ENCODE measurements at regions not wholly inside any gene's neighbourhood (a gene's known extent, or its start where the extent isn't known, plus 50 kb on each side); places are given as distances from the start of the nearest gene placed in this dataset.

DNA sequence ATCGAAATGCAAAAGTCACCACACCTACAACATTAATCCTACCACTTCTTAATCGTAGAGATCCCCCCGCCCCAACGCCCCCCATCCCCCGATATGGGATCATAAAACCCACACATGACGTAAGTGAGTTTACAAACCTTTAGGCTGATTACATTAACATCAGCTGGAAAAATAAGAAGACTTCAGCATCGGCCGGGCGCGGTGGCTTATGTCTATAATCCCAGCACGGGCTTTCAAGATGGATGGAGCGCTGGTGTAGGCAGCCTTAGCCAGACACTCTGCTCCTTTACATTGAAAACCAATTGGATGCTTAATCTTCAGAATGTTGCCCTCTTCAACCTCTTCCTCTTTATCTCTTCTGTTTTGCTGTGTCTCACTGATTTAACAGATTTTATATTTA is 1376.0 kb downstream of the MAT2B start:
- Mint-ChIP-seq H3K36me3 (ENCODE audit: insufficient read depth) (no peaks in the 10 kb centered on the region), H3K4me1 (ENCODE audit: low read depth in 2 of 2) (no peaks in the 10 kb centered on the region), H3K9me3 (peaks cover 2 to 6% of the 10 kb centered on the region in 2 donors), H3K27me3 (no peaks in the 10 kb centered on the region), H3K27ac (no peak overlapping the region), H3K4me3 (no peak overlapping the region)
- no peak for DNase-seq
- ATAC-seq (replicated peaks), result no peak

DNA sequence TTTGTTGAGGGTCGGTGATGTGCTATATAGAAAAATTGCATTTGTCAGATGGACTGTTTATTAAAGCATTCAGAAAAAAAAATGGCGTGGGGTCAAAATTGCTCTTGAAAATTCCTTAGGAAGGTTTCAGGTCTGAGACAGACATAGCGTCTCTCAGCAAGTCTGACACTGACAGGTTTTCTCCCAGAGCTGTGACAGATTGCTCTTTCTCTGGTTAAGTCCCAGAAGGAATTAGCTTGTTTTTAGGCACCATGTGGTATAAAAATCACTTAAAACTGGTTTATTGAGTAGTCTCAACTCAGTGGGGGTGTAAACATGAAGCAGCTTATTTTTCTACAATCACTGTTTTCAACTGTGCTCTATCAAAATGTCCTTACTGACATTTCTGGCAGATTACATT is 1379.8 kb downstream of the MAT2B start:
- DNase-seq, result no peak
- Mint-ChIP-seq H3K9me3 (peaks cover 2 to 8% of the 10 kb centered on the region in 2 donors), H3K27me3 (no peaks in the 10 kb centered on the region), H3K4me3 (no peak overlapping the region), H3K36me3 (ENCODE audit: insufficient read depth) (peaks cover 3% of the 10 kb centered on the region), H3K4me1 (ENCODE audit: low read depth in 2 of 2) (no peaks in the 10 kb centered on the region), H3K27ac (no peak overlapping the region)
- ATAC-seq (replicated peaks), result no peak

DNA sequence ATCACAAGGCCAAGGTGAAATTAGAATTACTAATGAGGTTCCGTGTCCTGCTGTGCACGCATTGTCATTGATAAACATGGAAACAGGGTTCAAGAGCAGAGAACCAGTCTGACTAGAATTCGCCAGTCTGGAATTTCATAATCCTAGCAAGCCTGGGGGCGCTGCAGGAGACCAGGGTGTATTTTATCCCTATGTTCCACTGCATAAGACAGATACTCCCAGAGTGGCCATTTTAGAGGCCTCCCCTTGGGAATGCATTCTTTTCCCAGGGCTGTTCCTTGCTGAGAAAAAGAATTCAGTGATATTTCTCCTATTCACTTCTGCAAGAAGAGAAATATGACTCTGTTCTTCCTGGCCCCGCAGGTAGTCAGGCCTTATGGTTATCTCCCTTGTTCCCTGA is 1387.7 kb downstream of the MAT2B start:
- Mint-ChIP-seq H3K36me3 (ENCODE audit: insufficient read depth) (no peaks in the 10 kb centered on the region), H3K4me3 (no peak overlapping the region), H3K27ac (no peak overlapping the region), H3K4me1 (ENCODE audit: low read depth in 2 of 2) (no peaks in the 10 kb centered on the region), H3K27me3 (no peaks in the 10 kb centered on the region), H3K9me3 (peaks cover 0 to 5% of the 10 kb centered on the region in 2 donors)
- ATAC-seq (replicated peaks), result no peak
- DNase-seq, result no peak

DNA sequence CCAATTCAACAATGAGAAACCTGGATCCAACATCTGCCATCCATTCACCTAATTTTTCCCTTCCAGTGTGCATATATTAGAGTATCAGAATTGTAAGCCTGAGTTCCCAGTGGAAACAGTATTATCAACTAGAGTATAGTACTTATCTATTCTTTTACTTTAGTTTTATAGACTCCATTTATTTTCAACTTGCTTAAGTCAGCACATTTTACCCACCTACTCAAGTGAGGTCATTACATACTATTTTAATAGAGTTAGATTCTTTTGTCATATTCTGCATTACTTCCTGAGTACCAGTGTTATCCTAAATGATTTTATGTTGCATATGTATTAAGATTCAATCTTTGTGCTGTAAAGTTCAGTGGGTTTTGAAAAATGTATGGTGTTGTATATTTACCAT is 1393.3 kb downstream of the MAT2B start:
- H3K4me1 Mint-ChIP-seq (ENCODE audit: low read depth in 2 of 2), result no peaks in the 10 kb centered on the region
- H3K27ac Mint-ChIP-seq, result no peak overlapping the region
- no peaks in the 10 kb centered on the region for H3K27me3 Mint-ChIP-seq
- DNase-seq, result no peak
- no peaks in the 10 kb centered on the region for H3K36me3 Mint-ChIP-seq (ENCODE audit: insufficient read depth)
- no peak overlapping the region for H3K4me3 Mint-ChIP-seq
- no peak for ATAC-seq (replicated peaks)
- H3K9me3 Mint-ChIP-seq, result peaks cover 5 to 7% of the 10 kb centered on the region in 2 donors

DNA sequence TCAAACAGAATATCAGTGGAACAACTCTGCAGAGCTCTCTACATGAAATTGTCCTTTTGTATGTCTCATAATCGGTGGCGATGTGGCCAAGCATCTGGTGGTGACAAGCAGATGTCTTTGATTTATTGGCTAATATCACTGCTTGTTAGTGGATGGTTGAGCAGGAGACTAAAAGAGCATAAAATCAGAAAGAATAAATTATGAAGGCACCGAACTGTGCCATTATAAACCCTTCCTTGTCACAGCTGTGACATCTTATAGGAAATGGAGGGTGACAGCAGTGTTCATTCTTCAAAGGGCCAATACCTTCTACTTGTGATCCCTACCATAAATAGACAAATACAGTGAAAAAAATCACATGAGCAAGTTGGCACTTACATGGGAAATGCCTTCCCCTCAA is 1404.3 kb downstream of the MAT2B start:
- no peaks in the 10 kb centered on the region for H3K4me1 Mint-ChIP-seq (ENCODE audit: low read depth in 2 of 2)
- no peaks in the 10 kb centered on the region for H3K27me3 Mint-ChIP-seq
- H3K36me3 Mint-ChIP-seq (ENCODE audit: insufficient read depth), result no peaks in the 10 kb centered on the region
- H3K9me3 Mint-ChIP-seq, result peaks cover 0 to 12% of the 10 kb centered on the region in 2 donors
- no peak overlapping the region for H3K4me3 Mint-ChIP-seq
- DNase-seq (no peak), ATAC-seq (replicated peaks) (no peak)
- H3K27ac Mint-ChIP-seq, result no peak overlapping the region

DNA sequence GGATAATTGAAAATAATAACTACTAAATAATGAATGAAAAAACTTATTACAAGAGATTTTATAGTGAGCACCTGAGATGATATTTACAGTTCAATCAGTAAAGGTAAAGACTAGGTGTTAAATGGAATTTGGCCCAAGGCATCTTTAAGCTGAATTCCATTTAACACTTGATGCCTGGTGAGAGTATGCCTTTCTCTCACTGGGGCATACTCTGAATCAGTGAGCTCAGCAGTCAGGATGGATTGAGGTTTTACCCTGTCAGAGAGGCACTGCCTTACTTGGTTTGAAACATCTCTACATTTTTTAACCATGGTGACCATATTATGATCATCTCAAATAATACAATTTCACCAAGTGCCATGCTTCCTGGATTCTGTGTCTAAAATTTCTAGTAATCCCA is 1416.3 kb downstream of the MAT2B start:
- DNase-seq, result no peak

DNA sequence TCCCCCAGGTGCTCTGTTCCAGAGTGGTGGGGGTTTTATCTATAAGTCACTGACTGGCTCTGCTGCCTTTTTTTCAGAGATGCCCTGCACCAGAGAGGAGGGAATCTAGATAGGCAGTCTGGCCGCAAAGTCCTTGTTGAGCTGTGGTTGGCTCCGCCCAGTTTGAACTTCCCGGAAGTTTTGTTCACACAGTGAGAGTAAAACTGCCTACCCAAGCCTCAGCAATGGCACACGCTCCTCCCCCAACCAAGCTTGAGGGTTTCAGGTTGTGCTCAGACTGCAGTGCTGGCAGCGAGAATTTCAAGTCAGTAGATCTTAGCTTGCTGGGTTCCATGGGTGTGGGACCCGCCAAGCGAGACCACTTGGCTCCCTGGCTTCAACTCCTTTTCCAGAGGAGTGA is 1428.6 kb downstream of the MAT2B start:
- Mint-ChIP-seq H3K9me3 (peaks cover 15 to 34% of the 10 kb centered on the region in 2 donors), H3K27ac (no peak overlapping the region), H3K4me1 (ENCODE audit: low read depth in 2 of 2) (no peaks in the 10 kb centered on the region), H3K4me3 (no peak overlapping the region), H3K36me3 (ENCODE audit: insufficient read depth) (no peaks in the 10 kb centered on the region), H3K27me3 (no peaks in the 10 kb centered on the region)
- ATAC-seq (replicated peaks) (no peak), DNase-seq (no peak)

More for the DNA sequence above, 1416.3 kb downstream of the MAT2B start:
- Mint-ChIP-seq H3K4me3 (no peak overlapping the region), H3K36me3 (ENCODE audit: insufficient read depth) (no peaks in the 10 kb centered on the region), H3K27me3 (no peaks in the 10 kb centered on the region), H3K9me3 (peaks cover 6 to 13% of the 10 kb centered on the region in 2 donors), H3K27ac (no peak overlapping the region), H3K4me1 (ENCODE audit: low read depth in 2 of 2) (no peaks in the 10 kb centered on the region)
- no peak for ATAC-seq (replicated peaks)

DNA sequence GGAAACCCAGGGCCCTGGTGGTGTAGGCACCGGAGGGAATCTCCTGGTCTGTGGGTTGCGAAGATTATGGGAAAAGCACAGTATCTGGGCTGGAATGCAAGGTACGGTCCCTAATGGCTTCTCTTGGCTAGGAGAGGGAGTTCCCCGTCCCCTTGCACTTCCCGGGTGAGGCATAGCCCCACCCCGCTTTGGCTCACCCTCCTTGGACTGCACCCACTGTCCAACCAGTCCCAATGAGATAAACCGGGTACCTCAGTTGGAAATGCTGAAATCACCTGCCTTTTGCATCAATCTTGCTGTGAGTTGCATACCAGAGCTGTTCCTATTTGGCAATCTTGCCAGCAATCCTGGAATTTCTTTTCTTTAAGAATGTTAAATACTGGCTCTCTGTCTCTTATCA is 1429.1 kb downstream of the MAT2B start:
- Mint-ChIP-seq H3K36me3 (ENCODE audit: insufficient read depth) (no peaks in the 10 kb centered on the region), H3K27me3 (no peaks in the 10 kb centered on the region), H3K4me3 (no peak overlapping the region), H3K9me3 (peaks cover 15 to 34% of the 10 kb centered on the region in 2 donors), H3K27ac (no peak overlapping the region), H3K4me1 (ENCODE audit: low read depth in 2 of 2) (no peaks in the 10 kb centered on the region)
- ATAC-seq (replicated peaks), result no peak
- DNase-seq, result no peak

DNA sequence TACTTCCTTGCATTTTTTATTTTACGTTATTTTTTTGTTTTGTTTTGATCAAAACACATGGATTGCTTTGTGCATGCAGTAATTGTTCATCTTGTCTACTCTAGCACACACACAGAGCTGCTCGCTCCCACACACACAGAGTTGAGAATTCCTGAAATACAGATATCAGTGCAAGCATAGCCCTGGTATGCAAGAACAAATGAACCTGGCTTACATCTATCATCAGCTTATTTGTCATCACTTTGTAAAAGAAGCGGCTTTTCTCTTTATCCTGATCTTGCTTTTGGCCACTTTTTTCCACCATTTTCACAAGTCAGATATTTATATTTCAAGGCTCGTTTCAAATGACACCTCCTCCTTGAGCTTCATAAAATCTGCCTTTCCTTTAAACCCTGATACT is 1435.7 kb downstream of the MAT2B start:
- Mint-ChIP-seq H3K27me3 (no peaks in the 10 kb centered on the region), H3K9me3 (peaks cover 7 to 17% of the 10 kb centered on the region in 2 donors), H3K36me3 (ENCODE audit: insufficient read depth) (no peaks in the 10 kb centered on the region), H3K4me1 (ENCODE audit: low read depth in 2 of 2) (no peaks in the 10 kb centered on the region), H3K4me3 (no peak overlapping the region), H3K27ac (no peak overlapping the region)
- no peak for DNase-seq
- ATAC-seq (replicated peaks), result no peak

DNA sequence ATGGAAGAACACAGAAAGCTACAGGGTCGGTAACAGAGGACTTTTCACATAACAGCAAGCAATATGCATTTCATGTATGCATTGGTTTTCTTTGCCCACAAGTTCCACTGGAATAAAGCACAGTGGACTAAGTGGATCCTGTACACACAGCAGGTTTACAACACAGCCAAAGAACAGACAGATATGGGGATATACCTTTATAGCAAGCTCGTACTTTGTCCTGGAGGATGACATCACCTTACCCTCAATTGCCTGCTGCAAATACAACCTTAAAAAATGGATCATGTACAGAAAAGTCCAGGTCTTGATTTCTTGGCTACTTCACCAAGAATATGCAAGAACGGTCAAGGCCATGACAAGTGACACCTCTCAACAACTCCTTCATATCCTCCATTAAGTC is 1445.5 kb downstream of the MAT2B start:
- no peaks in the 10 kb centered on the region for H3K27me3 Mint-ChIP-seq
- H3K36me3 Mint-ChIP-seq (ENCODE audit: insufficient read depth), result no peaks in the 10 kb centered on the region
- H3K27ac Mint-ChIP-seq, result no peak overlapping the region
- no peak for DNase-seq
- peaks cover 7 to 15% of the 10 kb centered on the region in 2 donors for H3K9me3 Mint-ChIP-seq
- no peaks in the 10 kb centered on the region for H3K4me1 Mint-ChIP-seq (ENCODE audit: low read depth in 2 of 2)
- no peak overlapping the region for H3K4me3 Mint-ChIP-seq
- ATAC-seq (replicated peaks), result no peak

DNA sequence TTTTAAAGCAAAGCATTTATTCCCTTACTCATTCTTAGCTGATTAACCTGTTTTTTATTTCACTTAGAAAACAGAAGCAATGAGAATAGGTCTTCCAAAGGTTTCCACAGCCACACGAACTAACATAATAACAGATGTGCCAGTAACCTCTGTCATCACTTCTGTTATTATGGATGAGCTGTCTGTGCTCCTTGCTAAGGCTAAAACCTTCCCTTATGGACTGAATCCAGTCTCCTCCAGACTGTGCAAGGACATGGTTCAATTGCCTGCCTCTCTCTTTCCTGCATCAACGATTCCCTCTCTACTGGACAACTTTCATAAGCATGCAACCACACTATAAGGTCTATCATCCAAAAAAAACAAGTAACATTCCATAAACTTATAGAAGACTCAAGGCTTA is 1446.2 kb downstream of the MAT2B start:
- Mint-ChIP-seq H3K9me3 (peaks cover 7 to 15% of the 10 kb centered on the region in 2 donors), H3K36me3 (ENCODE audit: insufficient read depth) (no peaks in the 10 kb centered on the region), H3K4me3 (no peak overlapping the region), H3K4me1 (ENCODE audit: low read depth in 2 of 2) (no peaks in the 10 kb centered on the region), H3K27ac (no peak overlapping the region), H3K27me3 (no peaks in the 10 kb centered on the region)
- DNase-seq (no peak), ATAC-seq (replicated peaks) (no peak)

DNA sequence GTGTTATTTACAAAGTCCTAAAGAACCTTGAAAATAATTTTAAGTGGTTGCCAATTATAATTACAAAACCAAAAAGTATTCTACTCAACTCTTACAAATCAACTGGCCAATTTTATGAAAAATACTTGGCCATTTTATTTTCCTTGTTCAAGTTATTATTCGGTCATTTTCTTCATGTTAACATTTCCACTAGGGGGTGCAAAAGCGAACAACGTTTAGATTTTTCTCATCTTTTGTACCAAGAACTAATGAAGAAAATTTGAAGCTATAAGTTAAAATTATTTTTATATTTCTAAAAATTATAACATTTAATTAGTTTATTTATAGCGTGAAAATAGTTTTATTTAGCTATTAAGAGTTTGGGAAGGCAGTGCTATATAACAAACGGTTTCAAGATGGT is 1453.3 kb downstream of the MAT2B start:
- H3K4me1 Mint-ChIP-seq (ENCODE audit: low read depth in 2 of 2), result no peaks in the 10 kb centered on the region
- H3K4me3 Mint-ChIP-seq, result no peak overlapping the region
- no peak overlapping the region for H3K27ac Mint-ChIP-seq
- no peak for DNase-seq
- no peaks in the 10 kb centered on the region for H3K27me3 Mint-ChIP-seq
- H3K9me3 Mint-ChIP-seq, result peaks cover 9 to 22% of the 10 kb centered on the region in 2 donors
- ATAC-seq (replicated peaks), result no peak
- H3K36me3 Mint-ChIP-seq (ENCODE audit: insufficient read depth), result no peaks in the 10 kb centered on the region

DNA sequence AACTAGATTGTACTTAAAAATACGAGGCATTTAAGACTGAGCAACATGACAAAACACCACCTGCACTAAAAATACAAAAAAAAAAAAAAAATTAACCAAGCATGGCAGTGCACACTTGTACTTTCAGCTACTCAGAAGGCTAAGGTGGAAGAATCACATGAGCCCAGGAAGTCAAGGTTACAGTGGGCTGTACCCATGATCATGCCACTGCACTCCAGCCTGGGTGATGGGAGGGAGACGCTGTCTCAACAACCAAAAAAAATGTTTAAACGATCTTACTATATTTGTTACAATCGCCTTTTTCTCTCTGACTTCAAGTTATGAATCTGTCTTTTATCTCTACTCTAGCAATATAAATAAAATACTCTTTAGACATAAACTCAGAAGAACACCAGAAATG is 1454.3 kb downstream of the MAT2B start:
- no peak for ATAC-seq (replicated peaks)
- H3K9me3 Mint-ChIP-seq, result peaks cover 3 to 11% of the 10 kb centered on the region in 2 donors
- H3K27ac Mint-ChIP-seq, result no peak overlapping the region
- H3K4me1 Mint-ChIP-seq (ENCODE audit: low read depth in 2 of 2), result no peaks in the 10 kb centered on the region
- no peaks in the 10 kb centered on the region for H3K36me3 Mint-ChIP-seq (ENCODE audit: insufficient read depth)
- DNase-seq, result no peak
- H3K4me3 Mint-ChIP-seq, result no peak overlapping the region
- no peaks in the 10 kb centered on the region for H3K27me3 Mint-ChIP-seq

DNA sequence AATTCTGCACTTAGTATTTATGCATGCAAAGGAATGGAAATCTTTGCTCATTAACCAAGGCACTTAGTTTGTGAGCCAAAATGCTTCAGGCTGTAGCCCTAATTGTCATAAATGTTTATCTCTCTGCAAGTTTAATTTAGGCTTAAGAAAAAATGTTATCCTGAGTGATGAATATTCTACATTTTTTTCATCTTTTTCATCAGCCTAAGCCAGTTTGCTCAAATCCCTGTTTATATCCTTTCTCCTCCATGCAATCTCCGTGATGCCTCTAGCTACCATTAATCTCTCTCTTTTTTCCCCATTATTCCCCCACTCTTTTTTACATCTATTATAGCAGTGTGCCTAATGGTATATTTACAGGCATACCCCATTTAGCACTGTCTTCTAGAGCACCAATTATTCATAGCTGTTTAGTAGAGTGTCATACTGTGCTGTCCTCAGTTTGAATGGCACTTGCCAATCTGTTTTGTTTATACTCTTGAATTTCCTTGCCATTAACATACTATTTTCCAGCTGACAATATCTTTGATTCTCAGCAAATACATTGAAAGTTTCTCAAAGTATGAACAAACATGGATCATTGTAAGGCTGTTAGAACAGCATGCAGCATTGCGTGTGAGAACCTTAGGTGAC is 1457.0 kb downstream of the MAT2B start:
- Mint-ChIP-seq H3K36me3 (ENCODE audit: insufficient read depth) (no peaks in the 10 kb centered on the region), H3K9me3 (peaks cover 2 to 8% of the 10 kb centered on the region in 2 donors), H3K27me3 (no peaks in the 10 kb centered on the region), H3K27ac (no peak overlapping the region), H3K4me1 (ENCODE audit: low read depth in 2 of 2) (no peaks in the 10 kb centered on the region), H3K4me3 (no peak overlapping the region)
- no peak for ATAC-seq (replicated peaks)
- no peak for DNase-seq

DNA sequence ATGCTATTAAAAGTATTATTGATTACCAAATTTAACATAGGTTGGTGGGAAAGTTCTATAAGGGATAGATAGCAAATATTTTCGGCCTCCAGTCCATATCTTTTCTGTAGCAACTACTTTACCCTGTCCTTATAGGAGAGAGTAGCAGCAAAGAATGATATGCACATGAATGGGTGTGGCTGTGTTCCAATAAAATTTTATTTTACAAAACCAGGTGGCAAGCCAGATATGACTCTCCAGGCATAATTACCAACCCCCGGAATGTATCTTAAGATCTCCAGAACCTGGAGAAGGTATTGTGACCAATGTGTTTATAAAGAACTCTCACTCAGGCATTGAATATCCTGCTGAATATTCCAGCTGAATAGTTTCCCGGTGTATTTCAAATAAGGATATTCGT is 1461.2 kb downstream of the MAT2B start:
- Mint-ChIP-seq H3K27ac (no peak overlapping the region), H3K27me3 (no peaks in the 10 kb centered on the region), H3K9me3 (peaks cover 0 to 3% of the 10 kb centered on the region in 2 donors), H3K4me3 (no peak overlapping the region), H3K36me3 (ENCODE audit: insufficient read depth) (no peaks in the 10 kb centered on the region), H3K4me1 (ENCODE audit: low read depth in 2 of 2) (no peaks in the 10 kb centered on the region)
- ATAC-seq (replicated peaks) (no peak), DNase-seq (no peak)

Measured in effector memory CD8-positive, alpha-beta T cell (primary cell).